ENCODE measurements at regions not wholly inside any gene's neighbourhood (a gene's known extent, or its start where the extent isn't known, plus 50 kb on each side); places are given as distances from the start of the nearest gene placed in this dataset.

- no peak for DNase-seq
These were observed 85.3 kb upstream of the UNC5B start for GRCh38 chr10:71127104-71127503.

- DNase-seq, result no peak
These were observed 84.6 kb upstream of the UNC5B start for GRCh38 chr10:71127773-71128172.

GRCh38 chr10:71128311-71128980, 83.9 kb upstream of the UNC5B start:
- no peak for DNase-seq

- DNase-seq, result no peak
These were observed 81.3 kb upstream of the UNC5B start for GRCh38 chr10:71131096-71131495.

- DNase-seq, result no peak
These were observed 80.8 kb upstream of the UNC5B start for GRCh38 chr10:71131508-71132088.

- no peak for DNase-seq
These were observed 80.0 kb upstream of the UNC5B start for GRCh38 chr10:71132321-71132810.

- DNase-seq, result no peak
These were observed 78.4 kb upstream of the UNC5B start for GRCh38 chr10:71133710-71134686.

GRCh38 chr10:71134732-71135211, 77.6 kb upstream of the UNC5B start:
- DNase-seq, result no peak

GRCh38 chr10:71135236-71135635, 77.1 kb upstream of the UNC5B start:
- no peak for DNase-seq

GRCh38 chr10:71136036-71136721, 76.2 kb upstream of the UNC5B start:
- DNase-seq, result no peak

- DNase-seq, result no peak
These were observed 74.7 kb upstream of the UNC5B start for GRCh38 chr10:71137701-71138100.

GRCh38 chr10:71138166-71138830, 74.1 kb upstream of the UNC5B start:
- no peak for DNase-seq

- no peak for DNase-seq
These were observed 70.8 kb upstream of the UNC5B start for GRCh38 chr10:71141528-71141927.

- DNase-seq, result no peak
These were observed 69.2 kb upstream of the UNC5B start for GRCh38 chr10:71143170-71143569.

GRCh38 chr10:71143610-71144009, 68.8 kb upstream of the UNC5B start:
- no peak for DNase-seq

GRCh38 chr10:71144824-71145223, 67.5 kb upstream of the UNC5B start:
- no peak for DNase-seq

- DNase-seq, result no peak
These were observed 66.9 kb upstream of the UNC5B start for GRCh38 chr10:71145352-71145945.

- peak; percentile 2 for DNase-seq
These were observed 61.6 kb upstream of the UNC5B start for GRCh38 chr10:71150796-71151195.

- peak; percentile 22 for DNase-seq
These were observed 60.3 kb upstream of the UNC5B start for GRCh38 chr10:71152043-71152442.

GRCh38 chr10:71156436-71156835, 55.9 kb upstream of the UNC5B start:
- DNase-seq, result no peak

- peak; percentile 24 for DNase-seq
These were observed 54.9 kb upstream of the UNC5B start for GRCh38 chr10:71157435-71157834.

GRCh38 chr10:71158251-71158650, 54.1 kb upstream of the UNC5B start:
- no peak for DNase-seq

Data from activated effector memory CD4-positive, alpha-beta T cell treated with anti-CD3 and anti-CD28 coated beads, Interleukin-2, amount 50 U/mL, for 16 hours (primary cell).